H1 (cell line): ENCODE measurements at regions not wholly inside any gene's neighbourhood (a gene's known extent, or its start where the extent isn't known, plus 50 kb on each side); places are given as distances from the start of the nearest gene placed in this dataset.

Experiments used
- CTCF ChIA-PET: fragments of 300-600 bp; sonication (Branson Sonifier 250); formaldehyde crosslinking; loops from one replicate; lab custom pipeline; 2021; ENCODE audit not compliant: partially characterized antibody; lab: Charles Lee
- POLR2A ChIA-PET: fragments of 300-600 bp; sonication (Branson Sonifier 250); formaldehyde crosslinking; loops from one replicate; lab custom pipeline; 2021; ENCODE audit warnings: inconsistent platforms; ENCODE audit not compliant: partially characterized antibody; lab: Charles Lee
- DNase-seq, 2 experiments: peaks; one replicate each; pipeline versions ENCODE4 v3.0.0 to v3.0.0-alpha.2; 2010 to 2022; ENCODE audit warnings: low spot score in 2 of 2, low read depth in 1 of 2, mixed read lengths in 1 of 2
- FAIRE-seq: peaks from 2 replicates; lab custom pipeline; 2011; peaks lifted over from hg19 to GRCh38; lab: Jason Lieb, UNC
- H2AFZ ChIP-seq: 2 replicates; pipeline ENCODE4 v1.8.1; 2012; ENCODE audit warnings: low read length, inconsistent platforms
- H2AK5ac ChIP-seq: 2 replicates; pipeline ENCODE4 v1.6.1; 2013; ENCODE audit warnings: low read depth, low read length
- H2BK120ac ChIP-seq: replicated peaks from 2 replicates; pipeline ENCODE3; 2013; ENCODE audit warnings: low read depth, low read length, inconsistent platforms
- H2BK12ac ChIP-seq: 2 replicates; pipeline ENCODE4 v1.6.1; 2013; ENCODE audit warnings: low read depth, low read length
- H2BK15ac ChIP-seq: 2 replicates; pipeline ENCODE4 v1.6.1; 2013; ENCODE audit warnings: low read length
- H2BK20ac ChIP-seq: 2 replicates; pipeline ENCODE4 v1.6.1; 2013; ENCODE audit warnings: low read length
- H2BK5ac ChIP-seq: 2 replicates; pipeline ENCODE4 v1.6.1; 2013; ENCODE audit warnings: low read depth, low read length
- H3K14ac ChIP-seq: 2 replicates; pipeline ENCODE4 v1.6.1; 2013; ENCODE audit warnings: inconsistent platforms; ENCODE audit not compliant: insufficient read length
- H3K18ac ChIP-seq: 2 replicates; pipeline ENCODE4 v1.6.1; 2013; ENCODE audit warnings: low read length; ENCODE audit errors: extremely low read depth
- H3K23ac ChIP-seq: 2 replicates; pipeline ENCODE4 v1.6.1; 2013; ENCODE audit warnings: inconsistent platforms; ENCODE audit not compliant: insufficient read length
- H3K23me2 ChIP-seq: 2 replicates; pipeline ENCODE4 v1.6.1; 2013; ENCODE audit warnings: low read depth, low read length
- H3K27ac ChIP-seq: 2 replicates; pipeline ENCODE4 v1.6.1; 2011; ENCODE audit warnings: low read depth, low read length, inconsistent platforms
- H3K27me3 ChIP-seq, 4 experiments: replicated peaks in 1 of 4; 1 replicate in 1 of 4; 2 replicates in 3 of 4; pipeline versions ENCODE4 v1.6.1 to v1.8.1; 2011 to 2013; ENCODE audit warnings: low read length in 3 of 4, mild to moderate bottlenecking in 3 of 4, inconsistent platforms in 2 of 4, mixed read lengths in 2 of 4, moderate library complexity in 1 of 4; ENCODE audit not compliant: control insufficient read depth in 3 of 4, insufficient read depth in 3 of 4; ENCODE audit errors: extremely low read depth in 1 of 4
- H3K36me3 ChIP-seq, 4 experiments: 2 replicates each; pipeline versions ENCODE4 v1.6.1 to v1.8.1; 2011 to 2013; ENCODE audit warnings: mild to moderate bottlenecking in 4 of 4, low read length in 3 of 4, moderate library complexity in 2 of 4, control low read depth in 1 of 4, inconsistent platforms in 1 of 4; ENCODE audit not compliant: insufficient read depth in 4 of 4, control insufficient read depth in 2 of 4
- H3K4ac ChIP-seq: replicated peaks from 2 replicates; pipeline ENCODE3; 2013; ENCODE audit warnings: low read length, low read depth, mixed read lengths, inconsistent platforms; ENCODE audit not compliant: insufficient read length
- H3K4me1 ChIP-seq, 4 experiments: replicated peaks in 1 of 4; 1 replicate in 1 of 4; 2 replicates in 3 of 4; pipeline versions ENCODE4 v1.6.1 to v1.8.1; 2011 to 2013; ENCODE audit warnings: low read length in 3 of 4, inconsistent platforms in 2 of 4, mixed read lengths in 1 of 4; ENCODE audit not compliant: insufficient read depth in 4 of 4, control insufficient read depth in 3 of 4
- H3K4me2 ChIP-seq, 2 experiments: 2 replicates each; pipeline versions ENCODE4 v1.6.1 to v1.8.1; 2011 to 2013; ENCODE audit warnings: low read depth in 2 of 2, low read length in 2 of 2, control low read depth in 1 of 2, inconsistent platforms in 1 of 2, mild to moderate bottlenecking in 1 of 2; ENCODE audit not compliant: insufficient read depth in 1 of 2
- H3K4me3 ChIP-seq, 4 experiments: fragments of 200-600, 300-600 bp in 1 of 4; sonication (generic), shearing (Covaris generic), sonication (Bioruptor Twin) in 1 of 4; 2 replicates each; pipeline versions ENCODE4 v1.5.1 to v1.8.1; 2011 to 2016; ENCODE audit warnings: low read length in 4 of 4, low read depth in 3 of 4, control low read depth in 2 of 4, inconsistent platforms in 2 of 4, mild to moderate bottlenecking in 2 of 4, mixed read lengths in 1 of 4, moderate library complexity in 1 of 4; ENCODE audit not compliant: insufficient read depth in 2 of 4; ENCODE audit errors: extremely low read depth in 1 of 4
- H3K56ac ChIP-seq: replicated peaks from 2 replicates; pipeline ENCODE3; 2013; ENCODE audit warnings: low read depth, mild to moderate bottlenecking, mixed read lengths, low read length, inconsistent platforms; ENCODE audit not compliant: insufficient read length
- H3K79me1 ChIP-seq: 2 replicates; pipeline ENCODE4 v1.6.1; 2013; ENCODE audit warnings: low read depth, low read length, control low read depth
- H3K79me2 ChIP-seq, 2 experiments: 2 replicates each; pipeline versions ENCODE4 v1.6.1 to v1.8.1; 2012 to 2013; ENCODE audit warnings: low read length in 2 of 2, mild to moderate bottlenecking in 2 of 2, inconsistent platforms in 1 of 2; ENCODE audit not compliant: insufficient read depth in 2 of 2, control insufficient read depth in 1 of 2
- H3K9ac ChIP-seq, 4 experiments: replicated peaks in 1 of 4; 1 replicate in 1 of 4; 2 replicates in 3 of 4; pipeline versions ENCODE4 v1.6.1 to v1.8.1; 2011 to 2013; ENCODE audit warnings: low read depth in 3 of 4, low read length in 3 of 4, control low read depth in 2 of 4, mild to moderate bottlenecking in 2 of 4, moderate library complexity in 2 of 4, inconsistent platforms in 1 of 4; ENCODE audit errors: extremely low read depth in 1 of 4
- H3K9me3 ChIP-seq, 2 experiments: 2 replicates each; pipeline versions ENCODE4 v1.6.1 to v1.8.1; 2012 to 2013; ENCODE audit warnings: mild to moderate bottlenecking in 2 of 2, moderate library complexity in 2 of 2, control low read depth in 1 of 2, inconsistent platforms in 1 of 2, low read depth in 1 of 2, low read length in 1 of 2, mixed read lengths in 1 of 2; ENCODE audit not compliant: insufficient read depth in 2 of 2
- H4K20me1 ChIP-seq, 2 experiments: replicated peaks in 1 of 2; 2 replicates each; pipeline versions ENCODE3 to v1.8.1; 2011 to 2013; ENCODE audit warnings: inconsistent platforms in 2 of 2, low read length in 2 of 2, mild to moderate bottlenecking in 1 of 2; ENCODE audit not compliant: insufficient read depth in 2 of 2, control insufficient read depth in 1 of 2
- H4K5ac ChIP-seq: 2 replicates; pipeline ENCODE4 v1.6.1; 2013; ENCODE audit warnings: low read length, low read depth, mixed read lengths, inconsistent platforms; ENCODE audit not compliant: insufficient read length
- H4K8ac ChIP-seq: 2 replicates; pipeline ENCODE4 v1.8.0; 2013; ENCODE audit warnings: mild to moderate bottlenecking, moderate library complexity, low read length, inconsistent platforms; ENCODE audit not compliant: insufficient read depth; ENCODE audit errors: extremely low read depth
- H4K91ac ChIP-seq: replicated peaks from 2 replicates; pipeline ENCODE3; 2013; ENCODE audit warnings: low read length, mixed read lengths, inconsistent platforms; ENCODE audit not compliant: insufficient read length
- TF ChIP-seq, protein P1 (sequence below): fragments of 300-600 bp; sonication (generic); IDR thresholded peaks from 2 replicates; pipeline ENCODE4 v1.7.1; 2012; ENCODE audit warnings: low read length, moderate library complexity, mild to moderate bottlenecking, inconsistent platforms; ENCODE audit not compliant: insufficient replicate concordance

DNA sequence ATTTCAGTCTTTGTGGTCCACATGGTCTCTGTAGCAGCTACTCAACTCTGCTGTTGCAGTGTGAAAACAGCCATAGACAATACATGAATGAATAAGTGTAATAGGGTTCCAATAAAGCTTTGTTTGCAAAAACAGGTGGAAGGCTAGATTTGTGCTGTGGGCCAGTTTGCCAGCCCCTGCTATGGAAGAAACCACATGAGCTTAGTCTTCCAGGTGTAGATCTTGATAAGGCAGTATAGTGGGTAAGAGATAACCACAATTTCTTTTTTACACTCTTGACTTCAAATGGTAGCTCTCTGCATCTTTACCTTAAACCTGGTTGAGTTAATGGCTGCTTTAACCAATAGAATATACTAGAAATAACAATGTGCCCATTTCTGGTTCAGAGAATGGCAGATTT lies 135.0 kb upstream of the PALS2 start:
- H3K14ac ChIP-seq = no peak overlapping the region
- no peak overlapping the region for H2BK15ac ChIP-seq
- H3K4ac ChIP-seq = no peak overlapping the region
- no peak overlapping the region for H4K91ac ChIP-seq
- H3K4me3 ChIP-seq = no peak overlapping the region
- H4K8ac ChIP-seq = no peak overlapping the region
- no peak overlapping the region for H2BK20ac ChIP-seq
- no peak overlapping the region for H3K56ac ChIP-seq
- H3K79me2 ChIP-seq = no peaks in the 10 kb centered on the region
- H4K20me1 ChIP-seq = no peaks in the 10 kb centered on the region
- FAIRE-seq = no peak
- H3K36me3 ChIP-seq = no peaks in the 10 kb centered on the region
- CTCF ChIA-PET = interaction anchor here (0.7 to 1.9 kb wide), 6 partner anchors 10 to 228 kb away, joined by 3 to 5 read pairs (median 3); no protein-coding TSS in a partner anchor
- H2BK12ac ChIP-seq = no peak overlapping the region
- H2AK5ac ChIP-seq = no peak overlapping the region
- no peaks in the 10 kb centered on the region for H3K23me2 ChIP-seq
- H3K4me2 ChIP-seq = no peak overlapping the region
- no peak overlapping the region for H3K23ac ChIP-seq
- H4K5ac ChIP-seq = no peak overlapping the region
- H3K4me1 ChIP-seq = peaks cover 5 to 37% (median 32%) of the 10 kb centered on the region in 4 experiments; a peak in 5 of 7 replicates
- no peak overlapping the region for H2AFZ ChIP-seq
- no peaks in the 10 kb centered on the region; a peak in 1 of 4 replicates for H3K9me3 ChIP-seq
- peaks cover 0 to 3% (median 0%) of the 10 kb centered on the region in 4 experiments; a peak in 1 of 7 replicates for H3K27me3 ChIP-seq
- H2BK5ac ChIP-seq = no peak overlapping the region
- no peak for DNase-seq
- no peak overlapping the region for H2BK120ac ChIP-seq
- no peak overlapping the region for H3K9ac ChIP-seq
- H3K79me1 ChIP-seq = no peaks in the 10 kb centered on the region
- no peak overlapping the region for H3K18ac ChIP-seq
- H3K27ac ChIP-seq = no peak overlapping the region
- POLR2A ChIA-PET = interaction anchor here (1.1 to 2.9 kb wide), 3 partner anchors 10 to 29 kb away, joined by 3 to 16 read pairs (median 3); no protein-coding TSS in a partner anchor
- TF ChIP-seq, protein P1, sequence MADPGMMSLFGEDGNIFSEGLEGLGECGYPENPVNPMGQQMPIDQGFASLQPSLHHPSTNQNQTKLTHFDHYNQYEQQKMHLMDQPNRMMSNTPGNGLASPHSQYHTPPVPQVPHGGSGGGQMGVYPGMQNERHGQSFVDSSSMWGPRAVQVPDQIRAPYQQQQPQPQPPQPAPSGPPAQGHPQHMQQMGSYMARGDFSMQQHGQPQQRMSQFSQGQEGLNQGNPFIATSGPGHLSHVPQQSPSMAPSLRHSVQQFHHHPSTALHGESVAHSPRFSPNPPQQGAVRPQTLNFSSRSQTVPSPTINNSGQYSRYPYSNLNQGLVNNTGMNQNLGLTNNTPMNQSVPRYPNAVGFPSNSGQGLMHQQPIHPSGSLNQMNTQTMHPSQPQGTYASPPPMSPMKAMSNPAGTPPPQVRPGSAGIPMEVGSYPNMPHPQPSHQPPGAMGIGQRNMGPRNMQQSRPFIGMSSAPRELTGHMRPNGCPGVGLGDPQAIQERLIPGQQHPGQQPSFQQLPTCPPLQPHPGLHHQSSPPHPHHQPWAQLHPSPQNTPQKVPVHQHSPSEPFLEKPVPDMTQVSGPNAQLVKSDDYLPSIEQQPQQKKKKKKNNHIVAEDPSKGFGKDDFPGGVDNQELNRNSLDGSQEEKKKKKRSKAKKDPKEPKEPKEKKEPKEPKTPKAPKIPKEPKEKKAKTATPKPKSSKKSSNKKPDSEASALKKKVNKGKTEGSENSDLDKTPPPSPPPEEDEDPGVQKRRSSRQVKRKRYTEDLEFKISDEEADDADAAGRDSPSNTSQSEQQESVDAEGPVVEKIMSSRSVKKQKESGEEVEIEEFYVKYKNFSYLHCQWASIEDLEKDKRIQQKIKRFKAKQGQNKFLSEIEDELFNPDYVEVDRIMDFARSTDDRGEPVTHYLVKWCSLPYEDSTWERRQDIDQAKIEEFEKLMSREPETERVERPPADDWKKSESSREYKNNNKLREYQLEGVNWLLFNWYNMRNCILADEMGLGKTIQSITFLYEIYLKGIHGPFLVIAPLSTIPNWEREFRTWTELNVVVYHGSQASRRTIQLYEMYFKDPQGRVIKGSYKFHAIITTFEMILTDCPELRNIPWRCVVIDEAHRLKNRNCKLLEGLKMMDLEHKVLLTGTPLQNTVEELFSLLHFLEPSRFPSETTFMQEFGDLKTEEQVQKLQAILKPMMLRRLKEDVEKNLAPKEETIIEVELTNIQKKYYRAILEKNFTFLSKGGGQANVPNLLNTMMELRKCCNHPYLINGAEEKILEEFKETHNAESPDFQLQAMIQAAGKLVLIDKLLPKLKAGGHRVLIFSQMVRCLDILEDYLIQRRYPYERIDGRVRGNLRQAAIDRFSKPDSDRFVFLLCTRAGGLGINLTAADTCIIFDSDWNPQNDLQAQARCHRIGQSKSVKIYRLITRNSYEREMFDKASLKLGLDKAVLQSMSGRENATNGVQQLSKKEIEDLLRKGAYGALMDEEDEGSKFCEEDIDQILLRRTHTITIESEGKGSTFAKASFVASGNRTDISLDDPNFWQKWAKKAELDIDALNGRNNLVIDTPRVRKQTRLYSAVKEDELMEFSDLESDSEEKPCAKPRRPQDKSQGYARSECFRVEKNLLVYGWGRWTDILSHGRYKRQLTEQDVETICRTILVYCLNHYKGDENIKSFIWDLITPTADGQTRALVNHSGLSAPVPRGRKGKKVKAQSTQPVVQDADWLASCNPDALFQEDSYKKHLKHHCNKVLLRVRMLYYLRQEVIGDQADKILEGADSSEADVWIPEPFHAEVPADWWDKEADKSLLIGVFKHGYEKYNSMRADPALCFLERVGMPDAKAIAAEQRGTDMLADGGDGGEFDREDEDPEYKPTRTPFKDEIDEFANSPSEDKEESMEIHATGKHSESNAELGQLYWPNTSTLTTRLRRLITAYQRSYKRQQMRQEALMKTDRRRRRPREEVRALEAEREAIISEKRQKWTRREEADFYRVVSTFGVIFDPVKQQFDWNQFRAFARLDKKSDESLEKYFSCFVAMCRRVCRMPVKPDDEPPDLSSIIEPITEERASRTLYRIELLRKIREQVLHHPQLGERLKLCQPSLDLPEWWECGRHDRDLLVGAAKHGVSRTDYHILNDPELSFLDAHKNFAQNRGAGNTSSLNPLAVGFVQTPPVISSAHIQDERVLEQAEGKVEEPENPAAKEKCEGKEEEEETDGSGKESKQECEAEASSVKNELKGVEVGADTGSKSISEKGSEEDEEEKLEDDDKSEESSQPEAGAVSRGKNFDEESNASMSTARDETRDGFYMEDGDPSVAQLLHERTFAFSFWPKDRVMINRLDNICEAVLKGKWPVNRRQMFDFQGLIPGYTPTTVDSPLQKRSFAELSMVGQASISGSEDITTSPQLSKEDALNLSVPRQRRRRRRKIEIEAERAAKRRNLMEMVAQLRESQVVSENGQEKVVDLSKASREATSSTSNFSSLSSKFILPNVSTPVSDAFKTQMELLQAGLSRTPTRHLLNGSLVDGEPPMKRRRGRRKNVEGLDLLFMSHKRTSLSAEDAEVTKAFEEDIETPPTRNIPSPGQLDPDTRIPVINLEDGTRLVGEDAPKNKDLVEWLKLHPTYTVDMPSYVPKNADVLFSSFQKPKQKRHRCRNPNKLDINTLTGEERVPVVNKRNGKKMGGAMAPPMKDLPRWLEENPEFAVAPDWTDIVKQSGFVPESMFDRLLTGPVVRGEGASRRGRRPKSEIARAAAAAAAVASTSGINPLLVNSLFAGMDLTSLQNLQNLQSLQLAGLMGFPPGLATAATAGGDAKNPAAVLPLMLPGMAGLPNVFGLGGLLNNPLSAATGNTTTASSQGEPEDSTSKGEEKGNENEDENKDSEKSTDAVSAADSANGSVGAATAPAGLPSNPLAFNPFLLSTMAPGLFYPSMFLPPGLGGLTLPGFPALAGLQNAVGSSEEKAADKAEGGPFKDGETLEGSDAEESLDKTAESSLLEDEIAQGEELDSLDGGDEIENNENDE = no peak
